ENCODE measurements at regions not wholly inside any gene's neighbourhood (a gene's known extent, or its start where the extent isn't known, plus 50 kb on each side); places are given as distances from the start of the nearest gene placed in this dataset.

GRCh38 chr21:33174756-33175155 is 55.0 kb upstream of the IFNAR2 start:
- TF ChIP-seq CTCF (IDR thresholded peaks at IDR 0.05 in 4 of 5, conservative IDR thresholded peaks at IDR 0.05 in 1 of 5) (no peak), POLR2A (IDR thresholded peaks at IDR 0.05) (no peak)

Data from gastrocnemius medialis (tissue), 4 donors.